Thoracic aorta (tissue), 2 donors: ENCODE measurements at regions not wholly inside any gene's neighbourhood (a gene's known extent, or its start where the extent isn't known, plus 50 kb on each side); places are given as distances from the start of the nearest gene placed in this dataset.

ENCODE experiments used
- ATAC-seq: fragments of 150-250 bp; one replicate; pipeline ENCODE4 v1.8.0; 2017; ENCODE audit warnings: low read depth; ENCODE audit not compliant: insufficient number of reproducible peaks, low FRiP score
- DNase-seq: peaks from one replicate; pipeline ENCODE4 v3.0.0-alpha.2; 2020; ENCODE audit warnings: low spot score
- H3K27ac ChIP-seq, 2 donors: fragments of 200-600 bp; sonication (generic); 1 replicate in 1 of 2; 2 replicates in 1 of 2; pipeline ENCODE4 v1.5.1; 2016; ENCODE audit warnings: mild to moderate bottlenecking in 2 of 2, moderate library complexity in 2 of 2
- H3K27me3 ChIP-seq: fragments of 200-600 bp; sonication (generic); replicated peaks from 2 replicates; pipeline ENCODE4 v1.6.0; 2016; ENCODE audit warnings: mild to moderate bottlenecking; ENCODE audit not compliant: insufficient read depth
- H3K36me3 ChIP-seq: fragments of 200-600 bp; sonication (generic); one replicate; pipeline ENCODE4 v1.5.1; 2016
- H3K4me1 ChIP-seq, 2 donors: fragments of 200-600 bp; sonication (generic); 1 replicate in 1 of 2; 2 replicates in 1 of 2; pipeline versions ENCODE4 v1.5.1 to v1.6.0; 2016; ENCODE audit warnings: low read depth in 2 of 2, mild to moderate bottlenecking in 1 of 2; ENCODE audit not compliant: control insufficient read depth in 1 of 2
- H3K4me3 ChIP-seq: fragments of 200-600 bp; sonication (generic); 2 replicates; pipeline ENCODE4 v1.5.1; 2016; ENCODE audit warnings: mild to moderate bottlenecking
- H3K9me3 ChIP-seq: fragments of 200-600 bp; sonication (generic); 2 replicates; pipeline ENCODE4 v1.5.1; 2016
- CTCF ChIP-seq: fragments of 200-600 bp; sonication (generic); IDR thresholded peaks from one replicate; pipeline ENCODE4 v1.5.1; 2019; ENCODE audit warnings: antibody characterized with exemption

DNA sequence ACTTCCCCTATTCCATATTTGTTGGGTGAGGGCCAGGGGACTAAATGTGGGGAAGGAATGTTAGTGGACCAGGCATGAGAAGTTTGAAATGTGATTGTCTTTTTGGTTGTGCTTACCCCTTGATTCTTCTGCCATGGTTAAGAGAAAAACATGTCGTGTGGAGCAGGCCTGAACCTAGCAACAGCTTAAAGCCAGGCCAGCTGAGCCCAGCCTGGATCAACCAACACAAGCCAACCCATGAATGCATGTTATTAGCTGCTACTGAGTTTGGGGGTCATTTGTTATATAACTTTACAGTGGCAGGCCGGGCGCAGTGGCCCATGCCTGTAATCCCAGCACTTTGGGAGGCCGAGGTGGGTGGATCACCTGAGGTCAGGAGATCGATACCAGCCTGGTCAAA lies 52.4 kb upstream of the TRIO start:
- no peak for TF ChIP-seq CTCF
- Histone ChIP-seq H3K4me1 (no peaks in the 10 kb centered on the region), H3K27me3 (no peaks in the 10 kb centered on the region), H3K9me3 (peaks cover 6% of the 10 kb centered on the region), H3K36me3 (no peaks in the 10 kb centered on the region), H3K27ac (no peak overlapping the region), H3K4me3 (no peak overlapping the region)
- DNase-seq (no peak), ATAC-seq (no peak)

DNA sequence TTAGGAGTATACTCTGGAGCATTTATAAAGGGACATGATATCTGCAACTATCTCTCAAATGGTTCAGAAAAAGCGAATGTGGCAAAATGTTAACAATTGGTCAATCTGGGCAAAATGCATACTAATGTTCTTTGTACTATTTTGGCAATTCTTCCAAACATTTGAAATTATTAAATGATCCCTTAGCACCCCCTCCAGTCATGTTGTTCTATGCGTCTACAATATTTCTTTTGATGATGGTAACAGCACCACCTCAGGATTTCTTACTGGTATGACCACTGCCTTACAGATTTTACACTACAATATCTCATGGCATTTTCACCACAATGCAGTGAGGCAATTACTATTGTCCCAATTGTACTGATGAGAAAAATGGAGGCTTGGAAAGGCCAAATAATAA lies 52.9 kb upstream of the TRIO start:
- TF ChIP-seq CTCF, result no peak
- Histone ChIP-seq H3K9me3 (peaks cover 6% of the 10 kb centered on the region), H3K27ac (no peak overlapping the region), H3K27me3 (no peaks in the 10 kb centered on the region), H3K4me3 (no peak overlapping the region), H3K4me1 (no peaks in the 10 kb centered on the region), H3K36me3 (no peaks in the 10 kb centered on the region)
- DNase-seq (no peak), ATAC-seq (no peak)

DNA sequence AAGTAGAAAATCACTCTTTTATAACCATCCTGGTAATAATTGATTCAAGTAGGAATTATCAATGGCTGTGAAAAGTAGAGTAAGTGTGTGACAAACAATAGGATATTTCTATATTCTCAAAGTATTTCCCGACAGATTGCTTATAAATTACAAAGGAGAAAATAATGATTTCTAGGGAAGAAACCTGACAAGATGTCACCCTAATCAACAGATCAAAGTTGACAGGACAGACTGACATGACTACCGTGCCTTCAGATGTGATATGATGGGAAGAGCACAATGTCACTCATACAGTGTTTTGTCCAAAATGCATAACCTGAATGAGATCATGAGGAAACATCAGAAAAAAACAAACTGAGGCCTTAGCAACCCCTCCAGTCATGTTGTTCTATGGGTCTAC lies 53.9 kb upstream of the TRIO start:
- no peak for TF ChIP-seq CTCF
- ATAC-seq, result no peak
- DNase-seq, result no peak
- Histone ChIP-seq H3K9me3 (peaks cover 6% of the 10 kb centered on the region), H3K4me3 (no peak overlapping the region), H3K4me1 (no peaks in the 10 kb centered on the region), H3K27me3 (no peaks in the 10 kb centered on the region), H3K36me3 (no peaks in the 10 kb centered on the region), H3K27ac (no peak overlapping the region)

DNA sequence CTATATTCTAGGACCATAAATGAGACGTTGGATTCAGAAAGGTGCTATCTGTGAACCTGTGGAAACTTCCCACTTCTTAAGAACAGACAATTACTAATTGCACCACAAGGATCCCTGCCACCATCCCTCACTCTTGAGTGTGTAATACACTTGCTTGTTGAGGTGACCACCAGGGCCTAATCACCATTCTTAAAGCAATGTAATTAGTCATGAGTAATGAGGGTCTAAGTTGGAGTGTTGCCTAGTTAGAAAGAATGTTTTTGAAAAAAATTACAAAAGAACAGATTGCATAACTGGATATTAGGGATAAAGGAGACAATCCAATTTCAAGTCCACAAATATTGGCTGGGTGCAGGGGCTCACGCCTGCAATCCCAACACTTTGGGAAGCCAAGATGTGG lies 56.9 kb upstream of the TRIO start:
- no peaks in the 10 kb centered on the region for H3K4me1 ChIP-seq
- no peaks in the 10 kb centered on the region for H3K27me3 ChIP-seq
- no peaks in the 10 kb centered on the region for H3K36me3 ChIP-seq
- H3K9me3 ChIP-seq, result peaks cover 6% of the 10 kb centered on the region
- H3K27ac ChIP-seq, result no peak overlapping the region
- DNase-seq (no peak), ATAC-seq (no peak)
- H3K4me3 ChIP-seq, result no peak overlapping the region
- TF ChIP-seq CTCF, result no peak

- Histone ChIP-seq H3K4me3 (no peak overlapping the region), H3K4me1 (no peaks in the 10 kb centered on the region), H3K27ac (no peak overlapping the region), H3K36me3 (no peaks in the 10 kb centered on the region), H3K27me3 (no peaks in the 10 kb centered on the region), H3K9me3 (no peaks in the 10 kb centered on the region)
- TF ChIP-seq CTCF, result no peak
- DNase-seq (no peak), ATAC-seq (no peak)
Measured at GRCh38 chr5:14082973-14083372, 60.2 kb upstream of the TRIO start.
